NB4 (cell line): ENCODE measurements at regions not wholly inside any gene's neighbourhood (a gene's known extent, or its start where the extent isn't known, plus 50 kb on each side); places are given as distances from the start of the nearest gene placed in this dataset.

ENCODE experiments used
- CTCF ChIP-seq: IDR thresholded peaks from one replicate; pipeline ENCODE4 v1.5.1; 2012; ENCODE audit warnings: low read depth, low read length
- MAX ChIP-seq: IDR thresholded peaks from 2 replicates; pipeline ENCODE4 v1.6.1; 2011; ENCODE audit warnings: low read depth, low read length
- MYC ChIP-seq: IDR thresholded peaks from 2 replicates; pipeline ENCODE4 v1.6.1; 2011; ENCODE audit warnings: low read depth, low read length
- POLR2A ChIP-seq: IDR thresholded peaks from 2 replicates; pipeline ENCODE4 v1.6.1; 2011; ENCODE audit warnings: mild to moderate bottlenecking; ENCODE audit not compliant: insufficient read length; ENCODE audit errors: extremely low read depth

GRCh38 chr18:23397907-23398306 lies 55.2 kb upstream of the RIOK3 start:
- no peak for TF ChIP-seq CTCF
- no peak for TF ChIP-seq POLR2A
- no peak for TF ChIP-seq MAX
- no peak for TF ChIP-seq MYC
